Esophagus squamous epithelium (tissue), 5 donors: ENCODE measurements at regions not wholly inside any gene's neighbourhood (a gene's known extent, or its start where the extent isn't known, plus 50 kb on each side); places are given as distances from the start of the nearest gene placed in this dataset.

Experiments
- DNase-seq: peaks from one replicate; lab custom pipeline; 2025; lab: John Stamatoyannopoulos, UW
- H3K27ac ChIP-seq, 4 donors: fragments of 200-600 bp; sonication (generic); one replicate each; pipeline ENCODE4 v1.5.1; 2016 to 2019; ENCODE audit warnings: mild to moderate bottlenecking in 1 of 4
- H3K27me3 ChIP-seq, 4 donors: fragments of 200-600 bp; sonication (generic); 1 replicate in 3 of 4; 2 replicates in 1 of 4; pipeline versions ENCODE4 v1.5.1 to v1.6.0; 2017 to 2021; ENCODE audit warnings: antibody characterized with exemption in 1 of 4
- H3K36me3 ChIP-seq, 3 donors: fragments of 200-600 bp; sonication (generic); one replicate each; pipeline ENCODE4 v1.5.1; 2016 to 2019
- H3K4me1 ChIP-seq, 3 donors: fragments of 200-600 bp; sonication (generic); one replicate each; pipeline ENCODE4 v1.5.1; 2017 to 2019
- H3K4me3 ChIP-seq, 4 donors: fragments of 200-600 bp; sonication (generic); 1 replicate in 3 of 4; 2 replicates in 1 of 4; pipeline ENCODE4 v1.5.1; 2016 to 2019; ENCODE audit warnings: mild to moderate bottlenecking in 2 of 4, moderate library complexity in 1 of 4
- H3K9me3 ChIP-seq, 3 donors: fragments of 200-600 bp; sonication (generic); one replicate each; pipeline ENCODE4 v1.5.1; 2016 to 2019
- CTCF ChIP-seq, 6 experiments: fragments of 450-650 bp in 4 of 6; fragments of 200-600 bp in 2 of 6; sonication (generic) in 2 of 6; IDR thresholded peaks; one replicate each; pipeline ENCODE4 v1.5.1; 2016 to 2019; ENCODE audit warnings: antibody characterized with exemption in 6 of 6, mild to moderate bottlenecking in 4 of 6, moderate library complexity in 4 of 6
- POLR2A ChIP-seq, 4 donors: fragments of 450-650 bp; IDR thresholded peaks; one replicate each; pipeline ENCODE4 v1.6.1; 2017; ENCODE audit warnings: antibody characterized with exemption in 4 of 4, mild to moderate bottlenecking in 4 of 4, moderate library complexity in 3 of 4
- WGBS, 2 donors: methylation state at CpG; one replicate each; pipeline ENCODE4 v1.1.5; 2018; 5-methylcytosine and 5-hydroxymethylcytosine counted together
- intact Hi-C: fragments of 100-400 bp; cut with DNase I; formaldehyde crosslinking; loops from one replicate; pipeline ENCODE4 v1.15.0; 2022
- donor health status: DM: yes; HTN: yes; CAD: no.

GRCh38 chr9:24953070-24953469 is 407.4 kb upstream of the IZUMO3 start:
- DNase-seq: no peak
- Histone ChIP-seq H3K27me3 (no peaks in the 10 kb centered on the region), H3K9me3 (no peaks in the 10 kb centered on the region), H3K27ac (no peak overlapping the region), H3K4me3 (no peak overlapping the region), H3K36me3 (no peaks in the 10 kb centered on the region), H3K4me1 (no peaks in the 10 kb centered on the region)
- no peak for TF ChIP-seq POLR2A (IDR thresholded peaks at IDR 0.05)
- TF ChIP-seq CTCF (IDR thresholded peaks at IDR 0.05): no peak
- intact Hi-C loops: no loop called here
- WGBS, 2 donors: 89 to 93% methylated on average over 1 of the region's 1 CpG

- H3K27ac ChIP-seq: no peak overlapping the region
- intact Hi-C loops: no loop called here
- TF ChIP-seq CTCF (IDR thresholded peaks at IDR 0.05) (no peak), POLR2A (IDR thresholded peaks at IDR 0.05) (no peak)
Observed at GRCh38 chr9:24939109-24939850, 393.6 kb upstream of the IZUMO3 start.

GRCh38 chr9:24936117-24936516 is 390.4 kb upstream of the IZUMO3 start:
- intact Hi-C loops: no loop called here
- no peak for DNase-seq
- TF ChIP-seq POLR2A (IDR thresholded peaks at IDR 0.05) (no peak), CTCF (IDR thresholded peaks at IDR 0.05) (no peak)
- no peaks in the 10 kb centered on the region for H3K36me3 ChIP-seq
- WGBS, 2 donors: 52 to 65% methylated on average over 3 of the region's 3 CpGs
- no peaks in the 10 kb centered on the region for H3K27me3 ChIP-seq
- no peaks in the 10 kb centered on the region for H3K4me1 ChIP-seq
- no peak overlapping the region for H3K27ac ChIP-seq
- H3K9me3 ChIP-seq: no peaks in the 10 kb centered on the region
- H3K4me3 ChIP-seq: no peak overlapping the region

More at GRCh38 chr9:24939109-24939850, 393.6 kb upstream of the IZUMO3 start:
- no peaks in the 10 kb centered on the region for H3K36me3 ChIP-seq
- DNase-seq: no peak
- H3K4me3 ChIP-seq: no peak overlapping the region
- H3K4me1 ChIP-seq: no peaks in the 10 kb centered on the region
- no peaks in the 10 kb centered on the region for H3K27me3 ChIP-seq
- no peaks in the 10 kb centered on the region for H3K9me3 ChIP-seq
- WGBS, 2 donors: 58 to 68% methylated on average over 5 of the region's 5 CpGs

GRCh38 chr9:24932785-24933184 is 387.1 kb upstream of the IZUMO3 start:
- no peak overlapping the region for H3K27ac ChIP-seq
- no peak for TF ChIP-seq POLR2A (IDR thresholded peaks at IDR 0.05)
- no peak for TF ChIP-seq CTCF (IDR thresholded peaks at IDR 0.05)
- no peaks in the 10 kb centered on the region for H3K27me3 ChIP-seq
- no peaks in the 10 kb centered on the region for H3K4me1 ChIP-seq
- H3K4me3 ChIP-seq: no peak overlapping the region
- WGBS, 2 donors: 56 to 67% methylated on average over 2 of the region's 2 CpGs
- intact Hi-C loops: no loop called here
- no peaks in the 10 kb centered on the region for H3K36me3 ChIP-seq
- H3K9me3 ChIP-seq: no peaks in the 10 kb centered on the region
- no peak for DNase-seq

GRCh38 chr9:24931894-24932293 is 386.2 kb upstream of the IZUMO3 start:
- Histone ChIP-seq H3K9me3 (no peaks in the 10 kb centered on the region), H3K27ac (no peak overlapping the region), H3K4me1 (no peaks in the 10 kb centered on the region), H3K36me3 (no peaks in the 10 kb centered on the region), H3K4me3 (no peak overlapping the region), H3K27me3 (no peaks in the 10 kb centered on the region)
- intact Hi-C loops: no loop called here
- TF ChIP-seq POLR2A (IDR thresholded peaks at IDR 0.05): no peak
- 35 to 64% methylated on average over 3 of the region's 3 CpGs for WGBS, 2 donors
- DNase-seq: no peak
